CD4-positive, alpha-beta memory T cell (primary cell): ENCODE measurements at regions not wholly inside any gene's neighbourhood (a gene's known extent, or its start where the extent isn't known, plus 50 kb on each side); places are given as distances from the start of the nearest gene placed in this dataset.

ENCODE experiments used
- CTCF ChIA-PET: fragments of 350-600 bp; sonication (Branson Sonifier 250); formaldehyde crosslinking; loops from one replicate; lab custom pipeline; 2021; ENCODE audit warnings: inconsistent platforms; ENCODE audit not compliant: partially characterized antibody; lab: Charles Lee
- POLR2A ChIA-PET: fragments of 350-600 bp; sonication (Branson Sonifier 250); formaldehyde crosslinking; loops from one replicate; lab custom pipeline; 2021; ENCODE audit not compliant: partially characterized antibody; lab: Charles Lee
- DNase-seq, 5 donors: peaks; one replicate each; pipeline versions ENCODE4 v3.0.0 to v3.0.0-alpha.2; 2020 to 2022; ENCODE audit warnings: mixed read lengths in 1 of 5
- H3K27ac ChIP-seq: one replicate; pipeline ENCODE4 v1.7.0; 2013; ENCODE audit warnings: low read depth, low read length
- H3K27me3 ChIP-seq: 2 replicates; pipeline ENCODE4 v1.7.0; 2013; ENCODE audit warnings: mild to moderate bottlenecking, low read length, moderate library complexity; ENCODE audit not compliant: insufficient read depth
- H3K36me3 ChIP-seq: 2 replicates; pipeline ENCODE4 v1.7.0; 2013; ENCODE audit warnings: mild to moderate bottlenecking, low read length, moderate library complexity; ENCODE audit not compliant: insufficient read depth
- H3K4me1 ChIP-seq: 2 replicates; pipeline ENCODE4 v1.7.0; 2013; ENCODE audit warnings: mild to moderate bottlenecking, low read length, moderate library complexity; ENCODE audit not compliant: insufficient read depth
- H3K4me3 ChIP-seq, 2 donors: one replicate each; pipeline ENCODE4 v1.7.0; 2013; ENCODE audit warnings: low read length in 2 of 2, mild to moderate bottlenecking in 1 of 2
- H3K9me3 ChIP-seq, 2 donors: one replicate each; pipeline ENCODE4 v1.7.0; 2013; ENCODE audit warnings: low read length in 2 of 2, control low read depth in 1 of 2; ENCODE audit not compliant: control insufficient read depth in 1 of 2
- H3K27ac Mint-ChIP-seq, 7 donors: one replicate each; pipeline ENCODE4 v1.8.0; 2020 to 2021; ENCODE audit warnings: mixed read lengths in 7 of 7, mild to moderate bottlenecking in 6 of 7, inconsistent platforms in 3 of 7, moderate library complexity in 3 of 7
- H3K27me3 Mint-ChIP-seq, 2 donors: one replicate each; pipeline ENCODE4 v1.8.0; 2020 to 2021; ENCODE audit warnings: mixed read lengths in 2 of 2
- H3K36me3 Mint-ChIP-seq, 2 donors: one replicate each; pipeline ENCODE4 v1.8.0; 2020 to 2021; ENCODE audit warnings: mixed read lengths in 2 of 2, inconsistent platforms in 1 of 2, mild to moderate bottlenecking in 1 of 2
- H3K4me1 Mint-ChIP-seq, 4 donors: one replicate each; pipeline ENCODE4 v1.8.0; 2020 to 2021; ENCODE audit warnings: mixed read lengths in 4 of 4, mild to moderate bottlenecking in 1 of 4
- H3K4me3 Mint-ChIP-seq, 8 donors: one replicate each; pipeline ENCODE4 v1.8.0; 2020 to 2021; ENCODE audit warnings: mixed read lengths in 8 of 8, mild to moderate bottlenecking in 7 of 8, moderate library complexity in 6 of 8, inconsistent platforms in 3 of 8
- H3K9me3 Mint-ChIP-seq, 8 donors: one replicate each; pipeline ENCODE4 v1.8.0; 2020 to 2021; ENCODE audit warnings: mixed read lengths in 8 of 8, mild to moderate bottlenecking in 5 of 8, inconsistent platforms in 3 of 8, moderate library complexity in 1 of 8
- intact Hi-C: fragments of 100-400 bp; cut with micrococcal nuclease; formaldehyde crosslinking; loops from one replicate; pipeline ENCODE4 v1.15.1; 2023

DNA sequence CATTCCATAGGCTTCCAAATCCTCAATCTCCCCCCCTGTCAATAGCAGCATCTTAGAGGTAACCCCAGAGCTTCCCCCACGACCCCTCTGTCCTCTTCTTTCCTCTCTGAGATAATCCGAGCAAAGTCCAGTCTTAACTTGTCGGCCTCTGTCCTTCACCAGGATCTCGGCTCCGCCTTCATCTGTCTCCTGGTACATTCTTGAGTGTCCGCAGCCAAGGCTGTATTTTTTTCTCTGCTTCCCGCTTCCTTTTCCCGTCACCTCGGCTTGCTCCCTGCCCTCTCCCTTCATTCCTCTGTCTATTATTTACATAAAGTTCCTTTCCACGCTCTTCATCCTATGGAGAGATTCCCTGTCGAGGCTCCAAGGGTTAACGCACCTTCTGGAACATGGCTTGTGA lies 153.9 kb upstream of the GSC start:
- CTCF ChIA-PET = no interaction called here
- H3K4me1 Mint-ChIP-seq = no peaks in the 10 kb centered on the region

GRCh38 chr14:94922595-94923239 lies 152.8 kb upstream of the GSC start:
- intact Hi-C loops = no loop called here
- CTCF ChIA-PET = no interaction called here
- Histone ChIP-seq H3K27me3 (no peaks in the 10 kb centered on the region), H3K9me3 (no peaks in the 10 kb centered on the region), H3K4me3 (no peak overlapping the region), H3K27ac (no peak overlapping the region), H3K36me3 (no peaks in the 10 kb centered on the region), H3K4me1 (no peaks in the 10 kb centered on the region)
- DNase-seq = no peak
- Mint-ChIP-seq H3K36me3 (no peaks in the 10 kb centered on the region), H3K4me1 (no peaks in the 10 kb centered on the region), H3K9me3 (peaks cover 0 to 6% (median 0%) of the 10 kb centered on the region in 8 donors), H3K27ac (peak overlapping the region in 1 of 7 donors; percentile 43), H3K27me3 (peaks cover 1 to 3% of the 10 kb centered on the region in 2 donors), H3K4me3 (no peak overlapping the region)
- POLR2A ChIA-PET = no interaction called here

More for the DNA sequence above, 153.9 kb upstream of the GSC start:
- Histone ChIP-seq H3K9me3 (no peaks in the 10 kb centered on the region), H3K36me3 (no peaks in the 10 kb centered on the region), H3K4me3 (no peak overlapping the region), H3K4me1 (no peaks in the 10 kb centered on the region), H3K27me3 (no peaks in the 10 kb centered on the region), H3K27ac (no peak overlapping the region)
- H3K27me3 Mint-ChIP-seq = peaks cover 1 to 3% of the 10 kb centered on the region in 2 donors
- DNase-seq = no peak
- peaks cover 0 to 6% (median 0%) of the 10 kb centered on the region in 8 donors for H3K9me3 Mint-ChIP-seq
- no peaks in the 10 kb centered on the region for H3K36me3 Mint-ChIP-seq
- POLR2A ChIA-PET = no interaction called here
- H3K4me3 Mint-ChIP-seq = peak overlapping the region in 1 of 8 donors; percentile 4
- intact Hi-C loops = no loop called here
- H3K27ac Mint-ChIP-seq = no peak overlapping the region

DNA sequence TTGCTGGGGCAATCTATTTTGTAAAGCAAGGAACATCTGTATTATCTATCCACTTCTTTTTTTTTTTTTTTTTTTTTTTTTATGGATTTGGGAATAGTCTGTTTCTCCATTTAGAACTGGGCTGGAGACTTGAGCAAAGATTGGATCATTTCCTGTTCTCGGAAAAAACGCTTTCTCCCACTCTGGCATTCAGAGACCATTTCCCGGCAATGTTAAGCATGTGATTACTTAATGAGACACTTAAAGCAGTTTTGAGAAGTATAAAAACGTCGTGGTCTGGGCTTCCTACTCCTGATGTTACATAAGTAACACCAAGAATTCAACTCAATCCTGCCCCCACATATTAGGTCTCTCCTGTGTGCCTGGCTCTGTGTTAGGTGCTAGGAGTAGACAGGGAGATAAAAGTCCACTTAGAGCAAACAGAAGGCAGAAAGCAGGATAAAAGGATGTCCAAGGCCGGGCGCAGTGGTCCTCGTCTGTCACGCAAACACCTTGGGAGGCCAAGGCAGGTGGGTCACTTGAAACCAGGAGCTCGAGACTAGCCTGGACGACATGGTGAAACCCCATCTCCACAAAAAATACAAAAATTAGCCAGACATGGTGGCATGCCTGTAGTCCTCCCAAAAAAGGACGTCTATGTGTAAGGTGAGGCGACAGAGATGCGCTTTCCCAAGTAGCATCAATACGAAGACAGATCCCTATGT lies 152.1 kb upstream of the GSC start:
- H3K9me3 Mint-ChIP-seq = peaks cover 0 to 6% (median 0%) of the 10 kb centered on the region in 8 donors
- ChIA-PET CTCF (no interaction called here), POLR2A (no interaction called here)
- no peak for DNase-seq
- no peak overlapping the region for H3K4me3 Mint-ChIP-seq
- H3K27me3 ChIP-seq = no peaks in the 10 kb centered on the region
- no peaks in the 10 kb centered on the region for H3K36me3 Mint-ChIP-seq
- H3K27me3 Mint-ChIP-seq = peaks cover 1 to 3% of the 10 kb centered on the region in 2 donors
- H3K27ac Mint-ChIP-seq = no peak overlapping the region
- H3K27ac ChIP-seq = no peak overlapping the region
- H3K4me1 ChIP-seq = no peaks in the 10 kb centered on the region
- no peaks in the 10 kb centered on the region for H3K9me3 ChIP-seq
- intact Hi-C loops = no loop called here
- no peak overlapping the region for H3K4me3 ChIP-seq
- H3K4me1 Mint-ChIP-seq = no peaks in the 10 kb centered on the region
- no peaks in the 10 kb centered on the region for H3K36me3 ChIP-seq

GRCh38 chr14:94921456-94921855 lies 151.5 kb upstream of the GSC start:
- Mint-ChIP-seq H3K4me1 (no peaks in the 10 kb centered on the region), H3K9me3 (peaks cover 0 to 6% (median 0%) of the 10 kb centered on the region in 8 donors), H3K36me3 (no peaks in the 10 kb centered on the region), H3K4me3 (no peak overlapping the region), H3K27me3 (peaks cover 1 to 3% of the 10 kb centered on the region in 2 donors), H3K27ac (no peak overlapping the region)
- intact Hi-C loops = no loop called here
- Histone ChIP-seq H3K27me3 (no peaks in the 10 kb centered on the region), H3K36me3 (no peaks in the 10 kb centered on the region), H3K27ac (no peak overlapping the region), H3K9me3 (no peaks in the 10 kb centered on the region), H3K4me1 (no peaks in the 10 kb centered on the region), H3K4me3 (no peak overlapping the region)
- ChIA-PET POLR2A (no interaction called here), CTCF (no interaction called here)
- no peak for DNase-seq

DNA sequence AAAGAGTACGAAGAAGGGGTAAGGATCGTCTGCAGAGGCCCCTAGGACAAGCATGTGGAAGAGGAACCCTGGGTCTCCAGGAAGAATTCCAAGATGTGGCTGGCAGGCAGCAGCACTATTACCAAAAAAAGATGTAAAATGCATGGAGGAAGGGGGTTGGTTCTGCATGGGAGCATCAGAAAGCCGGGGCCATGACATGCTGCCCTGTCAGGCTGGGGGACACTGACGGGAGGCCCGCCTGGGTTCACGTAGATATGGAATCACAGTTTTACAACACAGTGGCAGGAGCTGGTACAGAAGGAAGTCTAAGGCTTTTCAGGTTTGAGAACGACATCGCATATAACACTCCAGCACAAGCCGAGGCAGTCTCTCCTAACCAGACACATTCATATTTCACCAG lies 150.0 kb upstream of the GSC start:
- H3K9me3 ChIP-seq = no peaks in the 10 kb centered on the region
- Mint-ChIP-seq H3K4me3 (no peak overlapping the region), H3K36me3 (no peaks in the 10 kb centered on the region), H3K9me3 (peaks cover 0 to 6% (median 0%) of the 10 kb centered on the region in 8 donors), H3K4me1 (no peaks in the 10 kb centered on the region), H3K27ac (no peak overlapping the region), H3K27me3 (peaks cover 1 to 3% of the 10 kb centered on the region in 2 donors)
- POLR2A ChIA-PET = no interaction called here
- no peak overlapping the region for H3K27ac ChIP-seq
- CTCF ChIA-PET = no interaction called here
- no peaks in the 10 kb centered on the region for H3K4me1 ChIP-seq
- no peak for DNase-seq
- H3K36me3 ChIP-seq = no peaks in the 10 kb centered on the region
- H3K4me3 ChIP-seq = no peak overlapping the region
- intact Hi-C loops = no loop called here
- no peaks in the 10 kb centered on the region for H3K27me3 ChIP-seq

DNA sequence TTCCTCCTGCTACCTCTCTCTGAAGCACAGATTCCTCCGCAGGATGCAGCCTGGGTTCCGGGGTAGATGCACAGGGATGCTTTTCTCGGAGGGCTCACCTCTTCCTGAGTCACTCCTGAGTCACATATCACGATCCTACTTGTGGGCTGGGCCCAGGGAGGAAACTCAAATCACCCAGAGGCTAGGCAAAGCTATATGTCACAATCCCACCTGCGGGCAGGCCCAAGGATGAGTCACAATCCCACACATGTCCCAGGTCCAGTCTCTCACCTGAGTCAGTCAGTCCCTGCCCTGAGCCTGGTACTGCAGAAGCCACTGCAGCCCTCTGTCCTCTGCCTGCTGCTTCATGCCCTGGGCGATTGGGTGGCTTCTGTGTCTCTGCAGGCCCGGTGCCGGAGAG lies 149.0 kb upstream of the GSC start:
- ChIA-PET CTCF (no interaction called here), POLR2A (no interaction called here)
- peaks cover 1 to 3% of the 10 kb centered on the region in 2 donors for H3K27me3 Mint-ChIP-seq
- no peak overlapping the region for H3K4me3 ChIP-seq
- no peaks in the 10 kb centered on the region for H3K36me3 ChIP-seq
- DNase-seq = no peak
- no peak overlapping the region for H3K27ac Mint-ChIP-seq
- H3K4me1 ChIP-seq = no peaks in the 10 kb centered on the region
- H3K4me3 Mint-ChIP-seq = no peak overlapping the region
- H3K36me3 Mint-ChIP-seq = no peaks in the 10 kb centered on the region
- H3K9me3 ChIP-seq = no peaks in the 10 kb centered on the region
- no peaks in the 10 kb centered on the region for H3K4me1 Mint-ChIP-seq
- H3K27me3 ChIP-seq = no peaks in the 10 kb centered on the region
- intact Hi-C loops = no loop called here
- peaks cover 0 to 6% (median 0%) of the 10 kb centered on the region in 8 donors for H3K9me3 Mint-ChIP-seq
- H3K27ac ChIP-seq = no peak overlapping the region

DNA sequence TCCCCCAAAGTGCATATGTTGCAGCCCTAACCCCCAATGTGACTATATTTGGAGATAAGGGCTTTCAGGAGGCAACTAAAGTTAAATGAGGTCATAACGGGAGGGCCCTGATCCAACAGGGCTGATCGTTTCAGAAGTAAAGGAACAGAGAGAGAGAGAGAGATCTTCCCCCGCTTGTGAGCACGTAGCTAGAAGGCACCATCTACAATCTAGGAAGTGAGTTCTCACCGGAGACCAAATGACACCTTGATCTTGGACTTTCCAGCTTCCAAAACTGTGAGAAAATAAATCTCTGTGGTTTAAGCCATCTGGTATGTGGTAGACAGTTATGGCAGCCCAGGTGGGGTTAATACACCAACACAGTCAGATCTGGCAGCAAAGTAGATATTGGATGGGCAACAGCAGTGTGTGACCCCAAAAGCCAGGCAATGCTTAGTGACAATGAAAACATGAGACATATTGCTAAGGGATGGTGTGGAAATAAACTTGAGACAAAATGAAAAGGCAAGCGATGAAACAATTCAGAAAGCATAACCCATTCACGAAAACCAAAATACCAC lies 147.2 kb upstream of the GSC start:
- H3K4me3 ChIP-seq = no peak overlapping the region
- no peak for DNase-seq
- Mint-ChIP-seq H3K36me3 (no peaks in the 10 kb centered on the region), H3K27ac (no peak overlapping the region), H3K27me3 (peaks cover 1% of the 10 kb centered on the region in 2 donors), H3K9me3 (peaks cover 0 to 5% (median 0%) of the 10 kb centered on the region in 8 donors), H3K4me3 (no peak overlapping the region), H3K4me1 (no peaks in the 10 kb centered on the region)
- no peaks in the 10 kb centered on the region for H3K4me1 ChIP-seq
- no peak overlapping the region for H3K27ac ChIP-seq
- CTCF ChIA-PET = no interaction called here
- H3K36me3 ChIP-seq = no peaks in the 10 kb centered on the region
- H3K9me3 ChIP-seq = no peaks in the 10 kb centered on the region
- H3K27me3 ChIP-seq = no peaks in the 10 kb centered on the region
- intact Hi-C loops = no loop called here
- POLR2A ChIA-PET = no interaction called here
